CD14-positive monocyte (primary cell): ENCODE measurements at regions not wholly inside any gene's neighbourhood (a gene's known extent, or its start where the extent isn't known, plus 50 kb on each side); places are given as distances from the start of the nearest gene placed in this dataset.

Experiments used
- DNase-seq, 3 donors: peaks; one replicate each; pipeline ENCODE4 v3.0.0-alpha.2; 2011 to 2022
- H2AFZ ChIP-seq: 2 replicates; pipeline ENCODE4 v1.6.0; 2012; ENCODE audit warnings: mild to moderate bottlenecking, low read depth, low read length, inconsistent platforms; ENCODE audit not compliant: insufficient read depth, poor library complexity, severe bottlenecking
- H3K27ac ChIP-seq, 2 donors: 1 replicate in 1 of 2; 2 replicates in 1 of 2; pipeline ENCODE4 v1.5.1; 2012 to 2013; ENCODE audit warnings: low read length in 2 of 2, control low read depth in 1 of 2, inconsistent platforms in 1 of 2, low read depth in 1 of 2, mild to moderate bottlenecking in 1 of 2
- H3K27me3 ChIP-seq, 2 donors: one replicate each; pipeline versions ENCODE4 v1.6.0 to v1.6.1; 2011 to 2013; ENCODE audit warnings: low read length in 2 of 2; ENCODE audit not compliant: control insufficient read depth in 2 of 2, insufficient read depth in 2 of 2
- H3K36me3 ChIP-seq, 2 donors: replicated peaks in 1 of 2; 1 replicate in 1 of 2; 2 replicates in 1 of 2; pipeline versions ENCODE4 v1.5.1 to v1.6.1; 2012 to 2013; ENCODE audit warnings: low read length in 2 of 2, control low read depth in 1 of 2, inconsistent platforms in 1 of 2, mild to moderate bottlenecking in 1 of 2; ENCODE audit not compliant: insufficient read depth in 2 of 2, control insufficient read depth in 1 of 2
- H3K4me1 ChIP-seq, 2 donors: 1 replicate in 1 of 2; 2 replicates in 1 of 2; pipeline versions ENCODE4 v1.5.1 to v1.6.1; 2012 to 2013; ENCODE audit warnings: low read length in 2 of 2, control low read depth in 1 of 2, inconsistent platforms in 1 of 2, mild to moderate bottlenecking in 1 of 2, moderate library complexity in 1 of 2; ENCODE audit not compliant: insufficient read depth in 2 of 2, control insufficient read depth in 1 of 2
- H3K4me2 ChIP-seq: replicated peaks from 2 replicates; pipeline ENCODE3; 2012; ENCODE audit warnings: low read length, moderate library complexity, mild to moderate bottlenecking; ENCODE audit not compliant: poor library complexity, severe bottlenecking; ENCODE audit errors: extremely low read depth
- H3K4me3 ChIP-seq, 3 experiments: fragments of 200-600 bp in 1 of 3; sonication (generic) in 1 of 3; replicated peaks in 1 of 3; 1 replicate in 2 of 3; 2 replicates in 1 of 3; pipeline ENCODE4 v1.5.1; 2011 to 2013; ENCODE audit warnings: low read length in 3 of 3, mild to moderate bottlenecking in 3 of 3, control low read depth in 2 of 3, low read depth in 2 of 3, inconsistent platforms in 1 of 3, moderate library complexity in 1 of 3
- H3K79me2 ChIP-seq: 2 replicates; pipeline ENCODE4 v1.6.0; 2012; ENCODE audit warnings: mild to moderate bottlenecking, control low read depth, inconsistent platforms, low read length, moderate library complexity; ENCODE audit not compliant: insufficient read depth
- H3K9ac ChIP-seq: 2 replicates; pipeline ENCODE4 v1.6.0; 2017; ENCODE audit warnings: low read length, mild to moderate bottlenecking; ENCODE audit not compliant: insufficient read depth, poor library complexity, severe bottlenecking
- H3K9me3 ChIP-seq, 2 donors: replicated peaks in 1 of 2; 1 replicate in 1 of 2; 2 replicates in 1 of 2; pipeline versions ENCODE4 v1.5.1 to v1.6.1; 2012 to 2013; ENCODE audit warnings: low read length in 2 of 2, control low read depth in 1 of 2; ENCODE audit not compliant: control insufficient read depth in 1 of 2, insufficient read depth in 1 of 2
- H4K20me1 ChIP-seq: 2 replicates; pipeline ENCODE4 v1.6.0; 2012; ENCODE audit warnings: mild to moderate bottlenecking, low read length, control low read depth, moderate library complexity; ENCODE audit not compliant: insufficient read depth
- H3K27ac Mint-ChIP-seq, 7 donors: one replicate each; pipeline ENCODE4 v1.8.0; 2020; ENCODE audit warnings: mild to moderate bottlenecking in 7 of 7, mixed read lengths in 7 of 7, moderate library complexity in 6 of 7, inconsistent platforms in 2 of 7
- H3K27me3 Mint-ChIP-seq, 3 donors: one replicate each; pipeline ENCODE4 v1.8.0; 2021 to 2022; ENCODE audit warnings: low read depth in 3 of 3, mild to moderate bottlenecking in 3 of 3, mixed read lengths in 3 of 3, moderate library complexity in 3 of 3, inconsistent platforms in 1 of 3
- H3K36me3 Mint-ChIP-seq, 2 donors: one replicate each; pipeline ENCODE4 v1.8.0; 2020; ENCODE audit warnings: mixed read lengths in 2 of 2, inconsistent platforms in 1 of 2, mild to moderate bottlenecking in 1 of 2
- H3K4me1 Mint-ChIP-seq: one replicate; pipeline ENCODE4 v1.8.0; 2020; ENCODE audit warnings: mild to moderate bottlenecking, mixed read lengths
- H3K4me3 Mint-ChIP-seq, 2 donors: one replicate each; pipeline ENCODE4 v1.8.0; 2020; ENCODE audit warnings: mild to moderate bottlenecking in 2 of 2, mixed read lengths in 2 of 2, moderate library complexity in 1 of 2
- H3K9me3 Mint-ChIP-seq, 7 donors: one replicate each; pipeline ENCODE4 v1.8.0; 2020 to 2022; ENCODE audit warnings: mixed read lengths in 7 of 7, mild to moderate bottlenecking in 6 of 7, moderate library complexity in 6 of 7, inconsistent platforms in 2 of 7
- CTCF ChIP-seq: fragments of 200-600 bp; IDR thresholded peaks from one replicate; pipeline ENCODE4 v1.8.0; 2022; ENCODE audit warnings: antibody characterized with exemption, mild to moderate bottlenecking
- WGBS: methylation state at CpG from one replicate; pipeline ENCODE4 v1.1.5; 2013; ENCODE audit warnings: missing lambda C conversion rate; ENCODE audit not compliant: insufficient coverage; 5-methylcytosine and 5-hydroxymethylcytosine counted together
- intact Hi-C, 2 donors: fragments of 100-400 bp; cut with micrococcal nuclease; formaldehyde crosslinking; loops; one replicate each; pipeline versions ENCODE4 v1.15.0 to v1.15.1; 2023

GRCh38 chr3:147813256-147813655 lies 404.1 kb downstream of the ZIC1 start:
- no peak for TF ChIP-seq CTCF
- Histone ChIP-seq H3K4me1 (no peaks in the 10 kb centered on the region), H3K4me2 (no peak overlapping the region), H3K27me3 (no peaks in the 10 kb centered on the region), H4K20me1 (no peaks in the 10 kb centered on the region), H3K36me3 (no peaks in the 10 kb centered on the region), H3K9ac (no peak overlapping the region), H2AFZ (no peak overlapping the region), H3K4me3 (no peak overlapping the region), H3K27ac (no peak overlapping the region), H3K79me2 (no peaks in the 10 kb centered on the region), H3K9me3 (no peaks in the 10 kb centered on the region)
- peaks cover 0 to 3% (median 1%) of the 10 kb centered on the region in 3 donors for H3K27me3 Mint-ChIP-seq
- intact Hi-C loops: no loop called here
- 86% methylated on average over 1 of the region's 4 CpGs for WGBS
- peaks cover 0 to 2% (median 0%) of the 10 kb centered on the region in 7 donors for H3K9me3 Mint-ChIP-seq
- DNase-seq: no peak
- no peak overlapping the region for H3K27ac Mint-ChIP-seq
- no peaks in the 10 kb centered on the region for H3K36me3 Mint-ChIP-seq
- H3K4me3 Mint-ChIP-seq: no peak overlapping the region
- H3K4me1 Mint-ChIP-seq: no peaks in the 10 kb centered on the region

- H3K4me3 Mint-ChIP-seq: no peak overlapping the region
- H3K27me3 Mint-ChIP-seq: peaks cover 0 to 7% (median 1%) of the 10 kb centered on the region in 3 donors
- H3K9me3 ChIP-seq: no peaks in the 10 kb centered on the region
- 90% methylated on average over 2 of the region's 6 CpGs for WGBS
- no peak for DNase-seq
- H3K9me3 Mint-ChIP-seq: peaks cover 0 to 2% (median 0%) of the 10 kb centered on the region in 7 donors
- no peak overlapping the region for H3K9ac ChIP-seq
- H3K4me3 ChIP-seq: no peak overlapping the region
- no peaks in the 10 kb centered on the region for H3K79me2 ChIP-seq
- no peak overlapping the region for H2AFZ ChIP-seq
- H3K27ac ChIP-seq: no peak overlapping the region
- H3K36me3 ChIP-seq: no peaks in the 10 kb centered on the region
- TF ChIP-seq CTCF: no peak
- H4K20me1 ChIP-seq: no peaks in the 10 kb centered on the region
- no peaks in the 10 kb centered on the region for H3K4me1 Mint-ChIP-seq
- no peaks in the 10 kb centered on the region for H3K27me3 ChIP-seq
- intact Hi-C loops: no loop called here
- no peaks in the 10 kb centered on the region for H3K36me3 Mint-ChIP-seq
- H3K4me2 ChIP-seq: no peak overlapping the region
- H3K27ac Mint-ChIP-seq: no peak overlapping the region
- no peaks in the 10 kb centered on the region for H3K4me1 ChIP-seq
Observed at GRCh38 chr3:147816752-147817151, 407.6 kb downstream of the ZIC1 start.
